Left hindlimb (tissue), 1 donor: ENCODE measurements at regions not wholly inside any gene's neighbourhood (a gene's known extent, or its start where the extent isn't known, plus 50 kb on each side); places are given as distances from the start of the nearest gene placed in this dataset.

ENCODE experiments used
- DNase-seq: peaks from one replicate; pipeline ENCODE4 v3.0.0-alpha.2; 2018

DNA sequence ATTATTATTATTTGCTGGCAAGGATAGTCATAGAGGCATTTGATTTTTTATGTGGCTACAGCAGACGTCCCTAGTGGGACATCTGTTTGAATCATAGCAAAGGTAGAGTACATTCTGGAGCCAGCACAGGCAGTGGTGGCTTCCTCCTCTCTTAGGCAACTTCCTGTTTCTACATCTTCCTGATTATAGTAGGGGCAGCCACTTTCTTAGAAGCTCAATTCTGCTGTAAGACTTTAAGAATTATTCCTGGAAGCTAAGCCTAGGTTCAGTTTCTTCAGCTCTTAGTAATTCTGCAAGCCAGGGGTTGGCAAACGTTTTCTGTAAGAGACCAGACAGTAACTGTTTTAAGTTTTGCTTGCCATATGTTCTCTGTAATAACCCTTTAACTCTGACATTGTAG, 129.3 kb upstream of the TENM4 start:
- no peak for DNase-seq

DNA sequence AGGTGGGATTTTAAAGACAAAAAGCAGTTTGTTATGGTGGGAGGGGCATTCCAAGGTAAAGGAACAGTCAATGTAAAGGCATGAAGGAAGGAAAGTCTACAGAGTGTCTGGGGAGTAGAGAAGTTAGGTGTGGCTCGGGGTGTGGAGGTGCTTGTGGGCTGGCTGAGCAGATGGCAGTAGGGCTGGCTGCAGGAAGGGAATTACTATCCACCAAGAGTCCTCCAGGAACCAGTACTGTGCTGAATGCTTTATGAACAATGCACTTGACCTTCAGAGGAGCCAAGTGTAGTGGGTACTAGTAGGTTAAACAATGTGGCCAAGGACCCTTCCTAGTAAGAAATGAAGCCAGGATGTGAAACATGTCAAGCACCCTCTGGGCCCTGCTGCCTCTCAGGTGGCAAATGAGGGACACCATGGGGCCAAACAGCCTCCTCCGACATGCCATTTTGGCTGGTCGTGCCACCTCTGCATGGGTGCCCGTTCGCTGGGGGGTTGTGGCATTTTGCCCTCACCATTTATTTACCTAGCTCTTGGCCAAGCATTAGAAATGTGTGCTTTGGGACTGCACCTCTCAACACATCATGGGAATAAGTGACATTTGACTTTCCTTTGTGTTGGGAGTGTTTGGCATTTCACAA, 123.6 kb upstream of the TENM4 start:
- DNase-seq: no peak

DNA sequence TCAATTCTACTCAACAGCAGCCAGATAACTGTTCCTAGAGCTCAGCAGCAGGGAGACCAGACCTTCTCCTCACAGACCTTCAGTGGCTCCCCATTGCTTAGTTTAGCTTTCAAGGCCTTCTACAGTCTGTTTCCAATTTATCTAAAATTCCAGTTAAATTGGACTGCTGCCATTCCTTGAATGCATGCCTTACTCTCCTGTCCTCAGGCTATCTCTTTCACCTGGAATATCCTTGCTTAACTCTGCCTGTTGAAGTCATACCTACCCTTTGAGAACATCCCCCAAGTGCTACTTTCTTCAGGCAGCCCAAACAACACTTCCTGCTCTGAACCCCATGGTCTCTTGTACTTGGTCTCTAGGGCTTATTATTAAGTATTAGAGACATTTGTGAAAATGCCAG, 120.7 kb upstream of the TENM4 start:
- no peak for DNase-seq

DNA sequence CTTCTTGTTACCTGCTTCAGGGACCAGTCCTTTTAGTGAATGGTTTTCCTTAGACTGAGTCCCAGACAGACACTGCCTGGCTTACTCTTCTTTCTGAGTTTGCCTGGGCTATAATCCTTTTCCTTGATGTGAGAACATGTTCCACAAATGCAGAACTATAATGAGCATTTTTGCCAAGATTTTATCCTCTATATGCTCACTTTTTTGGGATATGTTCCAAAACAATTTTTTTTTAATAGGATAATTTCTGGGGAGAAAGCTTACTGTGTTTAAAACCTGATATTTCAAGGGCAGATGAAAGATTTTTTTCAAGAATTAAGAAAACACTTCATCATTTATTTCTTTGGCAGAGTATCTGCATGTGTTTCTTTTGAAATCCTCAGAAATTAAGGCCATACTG, 110.0 kb upstream of the TENM4 start:
- no peak for DNase-seq

GRCh38 chr11:79547256-79547655, 106.4 kb upstream of the TENM4 start:
- no peak for DNase-seq

- no peak for DNase-seq
Measured at GRCh38 chr11:79546351-79546750, 105.5 kb upstream of the TENM4 start.

DNA sequence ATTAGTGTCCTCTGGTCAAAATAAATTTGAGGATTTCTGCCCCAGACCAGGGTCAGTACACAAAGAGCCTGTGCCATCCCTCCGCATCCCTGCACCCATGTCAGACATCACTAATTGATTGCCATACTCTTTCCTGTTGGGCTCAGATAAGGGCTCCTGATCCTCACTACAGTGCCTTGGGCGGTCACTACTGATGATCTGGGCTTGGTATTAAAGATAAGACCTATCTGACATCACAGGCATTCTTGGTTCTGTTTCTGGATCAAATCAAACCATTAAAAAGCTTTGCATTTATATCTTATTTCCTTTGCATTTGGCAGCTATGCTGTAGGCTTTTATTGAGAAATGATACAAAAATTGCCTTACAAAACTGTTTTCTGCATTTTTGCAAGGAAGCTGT, 103.5 kb upstream of the TENM4 start:
- DNase-seq: no peak

GRCh38 chr11:79543101-79543500, 102.3 kb upstream of the TENM4 start:
- DNase-seq: no peak

- no peak for DNase-seq
Measured at GRCh38 chr11:79541466-79541865, 100.6 kb upstream of the TENM4 start.

- no peak for DNase-seq
Measured at GRCh38 chr11:79538775-79539174, 97.9 kb upstream of the TENM4 start.

- DNase-seq: no peak
Measured at GRCh38 chr11:79536155-79536917, 95.5 kb upstream of the TENM4 start.

GRCh38 chr11:79535606-79536005, 94.8 kb upstream of the TENM4 start:
- no peak for DNase-seq

DNA sequence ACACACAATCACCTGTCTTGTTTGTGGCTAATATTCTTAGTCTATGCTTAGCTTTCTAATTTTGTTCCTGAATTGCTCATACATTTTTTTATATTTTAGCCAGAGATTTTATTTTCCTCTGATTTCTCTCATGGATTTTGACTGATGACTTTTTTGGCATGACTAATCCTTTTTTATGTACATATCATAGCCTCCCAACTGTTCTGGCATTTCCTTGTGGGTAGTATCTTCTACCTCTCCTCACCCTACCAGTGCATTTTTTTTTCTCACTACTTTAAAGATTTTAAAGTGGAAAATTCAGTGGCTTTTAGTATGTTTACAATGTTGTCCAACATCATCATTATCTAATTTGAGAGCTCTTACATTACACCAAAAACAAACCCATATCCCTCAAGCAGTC, 84.4 kb upstream of the TENM4 start:
- no peak for DNase-seq

- no peak for DNase-seq
Measured at GRCh38 chr11:79522626-79523025, 81.8 kb upstream of the TENM4 start.

DNA sequence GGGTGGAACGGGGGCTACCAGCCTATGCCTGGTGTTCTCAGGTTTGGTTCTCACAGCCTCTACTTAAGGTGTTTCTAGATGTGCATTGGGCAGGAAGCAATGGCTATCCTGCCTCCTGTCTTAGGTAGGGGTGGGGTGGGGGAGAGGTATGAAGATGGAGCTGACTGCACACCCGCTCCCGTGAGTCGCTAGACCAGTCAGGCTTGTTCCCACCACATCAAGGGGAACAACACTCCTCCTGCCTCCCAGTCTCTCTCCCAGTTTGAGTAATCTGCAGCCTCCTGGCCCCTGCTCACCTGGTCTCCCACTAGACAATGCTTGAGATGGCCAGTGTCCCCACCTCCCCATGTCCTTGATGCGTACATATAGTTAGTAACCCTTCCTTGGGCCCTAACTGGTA, 79.3 kb upstream of the TENM4 start:
- DNase-seq: no peak

GRCh38 chr11:79515781-79516180, 75.0 kb upstream of the TENM4 start:
- DNase-seq: no peak

- no peak for DNase-seq
Measured at GRCh38 chr11:79514695-79515094, 73.9 kb upstream of the TENM4 start.

DNA sequence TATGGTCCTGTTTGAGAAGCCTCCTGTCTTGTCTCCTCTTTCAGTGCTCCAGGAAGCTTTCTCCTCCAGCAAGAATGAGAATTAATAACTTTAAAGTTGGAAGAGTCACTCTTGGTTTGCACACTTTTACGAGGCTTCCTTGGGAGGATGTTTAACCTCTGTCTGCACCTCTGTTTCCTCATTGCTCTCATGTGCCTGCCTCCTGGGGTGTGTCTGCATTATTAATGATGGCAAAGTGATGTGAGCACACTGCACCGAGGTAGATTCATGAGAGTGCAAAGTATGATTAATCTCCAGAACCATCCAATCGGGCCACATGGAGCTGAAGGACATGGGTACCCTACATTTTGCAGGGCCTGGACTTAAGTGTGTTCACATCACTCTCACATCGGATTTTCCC, 73.5 kb upstream of the TENM4 start:
- no peak for DNase-seq

- no peak for DNase-seq
Measured at GRCh38 chr11:79512706-79513469, 72.1 kb upstream of the TENM4 start.

GRCh38 chr11:79510960-79511359, 70.1 kb upstream of the TENM4 start:
- DNase-seq: no peak

DNA sequence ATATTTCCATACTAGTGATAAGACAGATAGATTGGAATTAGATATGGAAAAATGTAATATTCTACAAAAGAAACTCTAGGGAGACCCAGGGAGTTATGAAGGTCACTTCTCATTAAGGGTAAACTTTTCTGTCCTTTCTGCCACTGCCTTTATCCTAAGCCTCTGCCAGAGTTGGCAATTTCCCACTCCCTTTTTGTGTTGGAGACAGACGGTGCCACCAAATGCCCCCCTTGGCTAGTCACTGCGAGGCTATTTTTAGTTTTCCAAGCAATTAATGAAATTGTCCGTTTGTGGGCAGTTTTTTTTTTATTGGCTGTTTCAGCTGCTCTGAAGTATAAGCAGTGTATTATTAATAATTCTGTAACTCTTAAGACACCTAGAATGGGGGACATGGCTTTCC, 67.6 kb upstream of the TENM4 start:
- no peak for DNase-seq

GRCh38 chr11:79507706-79508105, 66.9 kb upstream of the TENM4 start:
- DNase-seq: no peak

- DNase-seq: no peak
Measured at GRCh38 chr11:79506734-79507344, 66.0 kb upstream of the TENM4 start.

GRCh38 chr11:79506124-79506523, 65.3 kb upstream of the TENM4 start:
- no peak for DNase-seq
